GM21786 (cell line): ENCODE measurements at regions not wholly inside any gene's neighbourhood (a gene's known extent, or its start where the extent isn't known, plus 50 kb on each side); places are given as distances from the start of the nearest gene placed in this dataset.

ENCODE experiments used
- ATAC-seq: cut with Tn5 transposase; IDR thresholded peaks from one replicate; pipeline ENCODE4 v1.9.1; 2021; ENCODE audit not compliant: unreplicated experiment

DNA sequence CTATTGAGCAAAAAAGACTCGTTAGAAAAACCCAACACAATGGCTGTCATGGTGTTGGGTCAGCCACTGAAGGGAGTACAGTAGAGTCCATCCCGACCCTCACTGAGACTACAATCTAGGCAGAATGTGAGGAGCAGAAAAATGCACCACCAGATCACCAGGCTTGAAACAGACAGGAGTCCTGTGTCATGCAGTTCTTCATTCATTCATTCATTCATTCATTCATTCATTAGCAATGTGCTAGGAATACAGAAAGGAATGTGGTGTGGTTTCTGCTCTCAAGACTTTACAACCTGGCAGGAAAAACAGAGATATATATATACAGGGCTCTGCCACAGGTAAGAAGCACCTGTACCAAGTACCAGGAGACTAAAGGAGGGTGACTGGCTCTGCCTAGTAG, 392.3 kb downstream of the OMA1 start:
- ATAC-seq, result no peak

GRCh38 chr1:58152697-58153096, 393.8 kb downstream of the OMA1 start:
- no peak for ATAC-seq

GRCh38 chr1:58149271-58149812, 397.2 kb downstream of the OMA1 start:
- ATAC-seq, result no peak

DNA sequence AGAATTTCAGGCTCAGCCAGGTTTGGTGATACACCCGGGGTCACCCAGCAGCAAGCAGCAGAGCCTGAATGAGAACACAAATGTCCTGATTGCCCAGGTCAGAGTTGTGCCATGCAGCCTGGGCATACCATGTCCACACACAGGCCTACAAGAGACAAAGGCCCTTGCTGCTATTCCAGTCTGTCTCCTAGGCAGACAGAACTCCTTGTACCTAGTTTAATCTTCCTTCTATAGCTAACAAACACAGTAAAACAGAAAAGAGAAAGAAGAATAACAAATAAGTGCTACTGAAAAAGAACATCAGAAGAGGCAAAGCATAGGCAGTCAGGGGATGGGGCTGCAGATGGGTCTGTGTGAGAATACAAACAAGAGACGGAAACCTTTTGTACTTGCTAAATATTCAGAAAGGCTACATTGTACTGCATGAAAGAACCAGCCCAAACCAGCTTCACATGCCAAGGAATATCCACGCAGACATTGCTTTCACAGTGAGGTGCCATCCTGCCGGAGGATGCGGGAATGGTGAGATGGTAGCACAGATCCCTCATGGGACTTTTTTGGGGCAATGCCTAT, 401.7 kb downstream of the OMA1 start:
- ATAC-seq, result no peak

DNA sequence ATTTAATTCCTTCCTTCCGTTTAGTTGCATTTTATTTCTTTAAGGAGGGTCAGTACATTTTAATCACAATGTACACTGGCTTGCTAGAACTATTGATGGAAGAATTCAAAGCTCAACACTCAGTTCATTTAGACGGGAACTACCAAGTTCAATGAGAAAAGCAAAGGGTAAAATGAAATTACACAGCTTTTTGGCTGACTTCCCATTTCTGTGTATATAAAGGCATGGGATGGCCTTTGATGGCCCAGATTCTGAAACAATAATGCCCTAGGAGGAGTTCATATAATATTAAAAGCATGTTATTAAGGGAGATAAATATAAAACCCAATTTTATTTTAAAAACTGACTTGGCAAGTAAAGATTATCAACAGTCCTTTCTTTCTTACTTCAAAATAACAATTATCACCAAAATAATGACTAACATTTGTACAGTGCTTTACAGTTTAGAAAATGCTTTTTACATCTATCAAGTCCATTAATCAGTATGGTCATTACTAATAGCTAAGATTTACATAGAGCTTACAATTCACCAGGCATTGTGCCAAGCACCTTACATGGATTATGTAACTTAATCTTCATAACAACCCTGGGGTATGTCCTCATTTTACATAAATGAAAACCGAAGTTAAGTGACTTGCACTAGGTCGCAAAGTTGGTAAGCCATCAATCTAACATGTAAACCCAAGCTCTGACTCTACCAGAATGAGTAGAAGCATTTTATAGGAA, 402.4 kb downstream of the OMA1 start:
- no peak for ATAC-seq

DNA sequence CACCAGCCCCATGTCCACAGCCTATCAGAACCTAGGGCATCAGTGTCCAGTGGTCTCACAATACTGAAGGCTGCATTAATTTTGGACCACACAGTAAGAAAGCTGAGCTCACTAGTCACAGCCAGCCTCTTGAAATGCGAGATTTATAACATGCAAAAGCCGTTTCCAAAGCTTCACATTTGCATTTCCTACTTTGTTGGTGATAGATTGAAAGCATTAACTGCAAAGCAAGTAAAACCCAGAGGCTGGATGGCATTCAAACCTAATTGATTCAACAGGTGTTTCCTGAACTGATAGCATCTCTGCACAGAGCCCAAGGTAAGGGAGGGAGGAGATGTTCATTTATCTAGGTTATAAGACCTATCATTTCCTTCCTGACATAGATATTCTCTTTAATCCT, 410.1 kb downstream of the OMA1 start:
- no peak for ATAC-seq

- no peak for ATAC-seq
These were observed 410.7 kb downstream of the OMA1 start for GRCh38 chr1:58135821-58136321.

DNA sequence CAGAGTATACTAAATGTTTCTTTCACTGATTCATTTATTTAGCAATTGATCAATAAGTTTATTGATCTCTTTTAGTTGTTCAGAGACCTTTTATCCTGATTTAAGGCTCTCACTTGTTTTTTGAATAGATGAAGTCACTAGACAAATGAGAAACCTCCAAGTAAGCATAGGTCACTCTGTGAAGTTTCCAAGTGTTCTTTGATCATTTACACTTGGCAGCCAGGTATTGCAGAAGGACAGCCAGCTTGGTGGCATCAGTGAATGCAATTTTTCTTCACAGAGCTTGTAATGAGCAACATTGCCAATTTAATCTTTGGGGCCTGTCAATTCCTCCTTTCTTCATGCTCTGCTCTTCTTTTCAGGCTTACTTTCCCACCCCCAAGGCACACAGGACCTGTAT, 413.0 kb downstream of the OMA1 start:
- no peak for ATAC-seq

GRCh38 chr1:58123051-58123450, 423.5 kb downstream of the OMA1 start:
- ATAC-seq, result no peak

DNA sequence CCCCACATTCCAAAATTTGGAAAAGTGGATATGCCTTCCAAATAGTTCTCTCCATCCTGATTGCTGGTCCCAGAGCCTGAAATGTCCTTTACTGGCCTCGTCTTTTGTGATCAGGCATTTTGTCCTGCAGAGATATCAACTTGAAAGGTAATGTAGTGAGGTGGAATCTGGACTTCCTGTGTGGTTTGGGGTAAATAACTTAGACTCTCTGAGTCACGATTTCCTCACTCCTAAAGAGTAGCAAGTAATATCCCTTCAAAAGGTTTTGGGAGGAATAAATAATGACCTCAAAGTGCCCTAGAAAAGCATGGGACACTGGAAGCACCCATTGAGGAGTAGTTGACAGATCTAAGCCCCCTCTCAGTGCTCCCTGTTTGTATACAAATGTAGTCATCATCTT, 426.6 kb downstream of the OMA1 start:
- no peak for ATAC-seq

DNA sequence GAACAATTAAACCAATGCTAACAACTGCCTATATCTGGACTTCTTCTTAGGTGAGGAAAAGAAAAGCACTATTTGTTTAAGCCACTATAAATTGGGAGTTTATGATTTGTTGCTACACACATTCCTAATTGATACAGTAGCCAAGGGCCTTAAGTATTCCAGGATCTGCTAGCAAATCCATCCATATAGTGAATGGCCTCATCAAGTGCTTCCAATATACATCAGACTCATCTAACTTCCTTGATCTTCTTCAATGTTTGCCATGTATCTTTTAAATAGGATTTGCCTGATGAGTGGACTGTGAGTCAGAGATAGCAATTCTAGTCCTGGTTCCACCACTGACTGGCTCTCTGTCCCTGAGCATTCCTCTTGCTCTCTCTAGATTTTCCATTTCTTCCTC, 430.2 kb downstream of the OMA1 start:
- ATAC-seq, result no peak

DNA sequence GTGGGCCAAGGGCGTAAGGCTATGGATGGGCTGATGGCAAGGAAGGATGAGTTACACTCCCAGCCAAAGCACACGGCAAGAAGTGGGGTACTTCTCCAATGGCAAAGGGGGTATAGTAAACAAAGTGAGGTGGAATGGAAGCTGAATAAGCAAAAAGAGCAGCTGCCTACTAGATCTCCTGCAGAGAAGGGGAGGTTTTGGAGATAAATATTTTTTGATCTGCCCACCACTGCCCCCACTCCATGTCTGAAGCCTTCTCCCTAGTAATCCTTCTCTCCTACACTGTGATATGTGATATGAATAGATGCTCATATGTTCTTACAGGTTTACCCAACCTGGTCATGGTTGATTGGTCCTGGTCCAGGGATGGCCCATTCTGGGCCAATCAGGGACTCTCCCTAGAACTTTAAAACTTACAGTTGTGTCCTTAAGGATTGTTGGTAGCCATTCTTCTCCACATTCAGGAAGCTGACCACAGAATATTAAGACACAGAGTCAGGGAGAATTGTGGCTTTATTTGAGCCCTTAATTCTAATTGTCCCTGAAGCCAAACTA, 436.8 kb downstream of the OMA1 start:
- no peak for ATAC-seq

GRCh38 chr1:58108783-58109182, 437.7 kb downstream of the OMA1 start:
- ATAC-seq, result no peak

DNA sequence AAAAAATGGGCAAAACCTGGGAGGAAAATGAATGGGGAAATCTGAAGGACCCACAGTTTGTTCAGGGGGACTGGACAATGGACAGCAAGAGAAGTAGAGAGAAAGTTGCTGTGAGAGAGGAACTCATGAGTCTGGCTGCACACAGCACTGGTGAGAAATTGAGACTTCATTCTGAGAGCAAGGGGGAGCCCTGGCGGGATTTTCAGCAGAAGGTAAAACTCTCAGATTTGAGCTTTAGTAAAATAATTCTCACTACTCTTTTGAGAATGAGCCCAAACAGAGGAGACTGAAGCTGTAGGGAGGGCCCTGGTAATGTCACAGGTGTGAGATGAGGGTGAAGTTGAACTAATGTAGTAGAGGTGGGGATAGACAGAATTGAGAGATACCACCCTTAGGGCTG, 438.6 kb downstream of the OMA1 start:
- ATAC-seq, result peak; percentile 35

GRCh38 chr1:58104960-58105359, 441.6 kb downstream of the OMA1 start:
- ATAC-seq, result peak; percentile 78

GRCh38 chr1:58096714-58097113, 449.8 kb downstream of the OMA1 start:
- ATAC-seq, result no peak

DNA sequence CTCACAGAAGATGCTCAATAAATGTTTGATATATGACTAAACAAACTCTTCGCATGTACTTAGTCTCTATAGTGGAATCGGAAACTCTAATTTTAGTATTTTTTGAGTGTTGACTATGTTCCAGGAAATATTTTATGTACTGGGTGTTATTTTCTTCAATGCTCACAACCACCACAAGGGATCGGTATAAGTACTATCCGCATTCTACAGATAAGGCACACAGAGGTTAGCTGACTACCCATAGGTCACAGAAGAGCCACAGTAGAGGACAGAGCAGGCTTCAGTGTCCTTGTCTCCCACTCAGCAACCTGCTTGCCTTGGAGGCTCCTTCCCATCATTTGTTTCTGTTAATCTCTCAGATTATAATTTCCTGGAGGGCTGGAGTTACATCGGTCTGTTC, 451.3 kb downstream of the OMA1 start:
- no peak for ATAC-seq

- no peak for ATAC-seq
These were observed 452.3 kb downstream of the OMA1 start for GRCh38 chr1:58094221-58094620.

- ATAC-seq, result no peak
These were observed 455.9 kb downstream of the OMA1 start for GRCh38 chr1:58090640-58091039.

DNA sequence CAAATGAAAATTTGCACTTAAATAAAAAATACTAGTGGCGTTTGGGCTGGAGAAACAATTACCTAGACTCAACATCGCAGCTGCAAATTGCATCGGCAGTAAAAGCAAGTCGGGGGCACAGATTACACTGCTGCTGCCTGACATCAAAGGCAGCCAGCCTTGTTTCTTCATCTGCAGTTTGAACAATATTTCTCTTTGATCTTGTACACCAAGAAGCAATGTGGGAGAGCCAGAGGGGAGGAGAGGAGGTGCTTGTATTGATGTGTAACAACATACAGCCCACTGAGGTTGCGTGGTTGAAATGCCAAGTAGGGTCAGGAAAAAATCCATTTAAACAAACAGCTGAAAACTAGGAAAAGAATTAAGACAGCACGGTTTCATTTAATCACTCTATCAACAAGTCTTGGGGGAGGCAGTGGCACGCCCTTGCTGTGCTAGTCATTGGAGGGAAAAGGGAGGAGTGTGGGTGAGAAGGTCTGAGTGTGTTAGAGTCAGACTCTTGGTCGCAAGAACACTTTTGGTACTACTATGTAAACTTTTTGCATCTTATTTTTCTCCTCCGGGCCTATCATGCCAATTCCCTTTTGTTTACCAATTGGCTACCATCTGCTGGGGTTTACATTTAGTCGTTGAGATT, 456.5 kb downstream of the OMA1 start:
- no peak for ATAC-seq

- no peak for ATAC-seq
These were observed 462.3 kb downstream of the OMA1 start for GRCh38 chr1:58084266-58084665.

DNA sequence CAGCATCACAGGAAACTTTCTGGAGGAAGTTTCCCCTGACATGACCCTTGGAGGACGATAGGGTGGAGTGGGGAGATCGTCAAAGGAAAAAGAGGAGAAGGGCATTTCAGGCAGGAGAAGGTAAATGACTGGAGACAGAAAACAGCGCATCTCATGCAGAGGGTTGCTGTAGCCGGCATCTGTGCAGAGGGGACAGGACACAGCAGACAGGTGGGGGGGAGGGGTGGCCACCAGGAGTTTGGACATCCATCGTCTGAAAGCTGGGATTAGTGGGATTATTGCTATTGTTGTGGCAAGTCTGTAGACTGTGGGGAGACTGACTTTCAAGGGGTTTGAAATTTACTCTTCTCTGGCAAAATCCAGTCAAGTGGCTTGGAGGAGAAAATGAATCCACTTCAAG, 463.9 kb downstream of the OMA1 start:
- ATAC-seq, result no peak
